ENCODE measurements at regions not wholly inside any gene's neighbourhood (a gene's known extent, or its start where the extent isn't known, plus 50 kb on each side); places are given as distances from the start of the nearest gene placed in this dataset.

- no peak for TF ChIP-seq POLR2A (IDR thresholded peaks at IDR 0.05)
- no peak for TF ChIP-seq CTCF (IDR thresholded peaks at IDR 0.05)
- TF ChIP-seq POLR2AphosphoS5 (IDR thresholded peaks at IDR 0.05): no peak
Observed at GRCh38 chr3:64299206-64299605, 73.9 kb upstream of the PRICKLE2 start.

Measured in upper lobe of left lung (tissue), 4 donors.